ENCODE measurements at regions not wholly inside any gene's neighbourhood (a gene's known extent, or its start where the extent isn't known, plus 50 kb on each side); places are given as distances from the start of the nearest gene placed in this dataset.

DNA sequence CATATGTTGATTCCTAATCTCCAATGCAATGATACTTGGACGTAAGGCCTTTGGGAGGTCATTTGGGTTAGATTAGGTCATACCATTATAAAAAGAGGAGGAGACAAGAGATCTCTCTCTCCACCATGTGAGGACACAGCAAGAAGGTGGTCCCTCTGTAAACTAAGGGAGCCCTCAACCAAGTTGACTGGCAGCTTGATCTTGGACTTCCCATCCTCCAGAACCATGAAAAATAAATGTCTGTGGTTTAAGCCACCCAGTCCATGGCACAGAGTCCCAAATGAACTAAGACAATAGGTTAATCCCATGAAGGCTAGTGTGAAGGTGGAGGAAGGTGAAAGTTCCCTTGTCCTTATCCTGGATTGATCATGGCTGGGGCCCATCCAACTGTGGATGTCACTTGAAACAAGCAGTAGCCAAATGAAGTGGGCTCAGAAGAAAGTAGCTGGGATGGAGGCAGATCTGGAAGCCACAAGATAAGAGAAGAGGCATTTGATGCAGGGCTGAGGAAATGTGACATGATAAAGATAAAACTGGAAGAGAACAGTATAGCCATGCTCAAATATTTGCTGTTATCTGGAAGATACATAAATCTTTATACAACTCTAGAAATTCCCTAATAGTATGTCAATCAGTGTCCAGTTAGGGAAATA, 99.9 kb downstream of the BANF2 start:
- TF ChIP-seq CTCF (conservative IDR thresholded peaks at IDR 0.05; ENCODE audit: low read depth, low read length): no peak
- H3K4me3 ChIP-seq (ENCODE audit: low read depth, low read length): no peak overlapping the region

DNA sequence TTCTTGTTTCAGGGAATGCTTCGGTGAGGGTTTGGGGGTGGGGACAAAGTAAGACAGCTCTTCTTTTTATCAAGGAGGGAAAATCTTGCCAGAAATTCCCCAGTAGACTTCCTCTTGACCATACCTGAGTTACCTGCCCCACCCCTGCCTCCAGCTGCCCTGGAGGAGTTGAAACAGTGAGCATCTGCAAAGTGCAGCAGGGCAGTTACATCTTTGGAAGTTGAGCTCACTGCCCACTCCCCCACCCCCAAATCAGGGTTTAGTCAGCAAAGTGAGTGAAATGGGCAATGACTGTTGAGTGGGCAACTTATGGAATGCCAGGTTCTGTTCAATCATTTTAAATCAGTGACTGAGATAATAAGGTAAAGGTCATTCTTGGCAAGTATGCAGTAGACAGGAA, 98.8 kb downstream of the BANF2 start:
- no peak for TF ChIP-seq CTCF (conservative IDR thresholded peaks at IDR 0.05; ENCODE audit: low read depth, low read length)
- DNase-seq (ENCODE audit: low read depth): no peak
- H3K4me3 ChIP-seq (ENCODE audit: low read depth, low read length): no peak overlapping the region

More for the DNA sequence above, 99.9 kb downstream of the BANF2 start:
- DNase-seq (ENCODE audit: low read depth): no peak

DNA sequence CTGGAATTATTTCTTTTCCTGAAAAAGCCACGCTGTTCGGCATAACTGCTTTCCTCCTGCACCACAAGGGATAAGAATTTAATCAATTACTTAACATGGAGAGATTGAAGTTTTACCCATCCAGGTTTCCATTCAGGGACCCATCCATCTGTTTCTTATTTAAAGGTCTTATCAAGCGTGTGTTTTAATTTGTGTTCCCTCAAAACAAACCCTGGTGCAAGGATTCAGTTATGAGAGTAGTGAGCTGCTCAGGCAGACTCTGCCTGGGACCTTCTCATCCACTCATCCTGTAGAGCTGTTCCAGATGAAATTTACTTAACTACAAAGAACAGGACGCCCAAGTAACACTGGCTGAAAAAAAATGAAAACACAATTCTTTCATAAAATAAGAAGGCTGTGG, 97.8 kb downstream of the BANF2 start:
- DNase-seq (ENCODE audit: low read depth): no peak
- TF ChIP-seq CTCF (conservative IDR thresholded peaks at IDR 0.05; ENCODE audit: low read depth, low read length): no peak
- no peak overlapping the region for H3K4me3 ChIP-seq (ENCODE audit: low read depth, low read length)

GRCh38 chr20:17797161-17797560, 97.4 kb downstream of the BANF2 start:
- no peak for DNase-seq (ENCODE audit: low read depth)
- H3K4me3 ChIP-seq (ENCODE audit: low read depth, low read length): no peak overlapping the region
- TF ChIP-seq CTCF (conservative IDR thresholded peaks at IDR 0.05; ENCODE audit: low read depth, low read length): no peak

DNA sequence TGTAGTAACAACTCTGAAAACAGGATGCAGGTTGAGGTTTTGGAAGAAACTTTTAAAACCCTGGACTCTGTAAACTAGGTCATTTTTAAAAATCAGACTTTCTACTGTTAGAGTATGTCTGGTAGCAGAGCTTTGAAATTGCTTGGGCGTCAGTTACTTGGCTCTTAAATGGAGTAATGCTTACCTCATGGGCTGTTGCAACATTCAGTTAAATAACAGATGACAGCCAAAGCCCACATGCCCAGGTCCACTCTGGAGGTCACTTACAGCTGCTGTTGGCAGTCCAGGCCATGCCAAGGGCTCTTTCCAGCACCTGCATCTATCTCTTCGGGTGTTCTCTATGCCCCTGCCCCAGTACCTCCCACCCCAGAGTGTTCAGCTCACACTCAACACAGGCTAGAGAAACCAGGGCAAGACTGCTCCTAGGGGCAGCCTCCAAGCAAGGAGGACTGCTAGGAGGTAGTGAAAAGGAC, 96.4 kb downstream of the BANF2 start:
- TF ChIP-seq CTCF (conservative IDR thresholded peaks at IDR 0.05; ENCODE audit: low read depth, low read length): no peak
- H3K4me3 ChIP-seq (ENCODE audit: low read depth, low read length): no peak overlapping the region
- peak; percentile 29 for DNase-seq (ENCODE audit: low read depth)

DNA sequence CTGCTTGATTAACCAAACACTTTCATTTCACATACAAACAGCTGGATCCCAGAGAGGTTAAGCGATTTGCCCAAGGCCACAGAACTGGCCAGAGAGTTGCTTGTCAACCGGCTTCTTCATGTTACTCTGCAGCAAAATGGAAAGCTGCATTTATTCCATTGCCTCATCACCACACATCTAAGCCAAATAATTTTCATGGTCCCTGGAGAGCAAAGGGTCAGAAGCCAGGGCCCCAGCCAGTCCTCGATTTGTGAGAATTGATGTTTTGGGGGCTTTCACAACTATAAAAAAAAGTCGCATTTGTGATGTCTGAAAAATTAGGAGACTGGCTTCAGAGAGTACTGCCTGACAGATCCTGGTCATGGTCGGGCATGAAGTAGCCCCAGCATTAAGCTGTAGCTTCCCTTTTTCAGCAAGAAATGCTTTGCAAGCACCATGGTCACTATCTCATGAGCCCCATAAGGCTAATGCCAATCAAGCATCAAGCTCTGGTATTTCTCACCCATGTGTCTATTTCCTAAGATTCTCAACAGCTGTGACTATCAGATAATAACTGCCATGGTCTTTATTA, 95.8 kb downstream of the BANF2 start:
- no peak for DNase-seq (ENCODE audit: low read depth)
- H3K4me3 ChIP-seq (ENCODE audit: low read depth, low read length): no peak overlapping the region
- TF ChIP-seq CTCF (conservative IDR thresholded peaks at IDR 0.05; ENCODE audit: low read depth, low read length): no peak

- no peak overlapping the region for H3K4me3 ChIP-seq (ENCODE audit: low read depth, low read length)
- no peak for DNase-seq (ENCODE audit: low read depth)
- TF ChIP-seq CTCF (conservative IDR thresholded peaks at IDR 0.05; ENCODE audit: low read depth, low read length): no peak
Observed at GRCh38 chr20:17795003-17795402, 95.2 kb downstream of the BANF2 start.

Data from epithelial cell of proximal tubule (primary cell).